Loucy (cell line): ENCODE measurements at regions not wholly inside any gene's neighbourhood (a gene's known extent, or its start where the extent isn't known, plus 50 kb on each side); places are given as distances from the start of the nearest gene placed in this dataset.

ENCODE experiments used
- H2AFZ ChIP-seq: fragments of 200-600 bp; sonication (generic); 2 replicates; pipeline ENCODE4 v1.6.0; 2016; ENCODE audit warnings: antibody characterized with exemption, mild to moderate bottlenecking, low read length, moderate library complexity
- H3F3A ChIP-seq: fragments of 200-600 bp; 2 replicates; pipeline ENCODE4 v1.6.0; 2016; ENCODE audit warnings: antibody characterized with exemption, low read depth, mild to moderate bottlenecking
- H3K27me3 ChIP-seq: fragments of 200-600 bp; sonication (generic); 2 replicates; pipeline ENCODE4 v1.6.1; 2014; ENCODE audit warnings: low read length, mild to moderate bottlenecking; ENCODE audit not compliant: insufficient read depth, poor library complexity, severe bottlenecking
- H3K36me3 ChIP-seq: fragments of 200-600 bp; sonication (generic); 2 replicates; pipeline ENCODE4 v1.6.1; 2016; ENCODE audit warnings: low read length; ENCODE audit not compliant: insufficient read depth
- H3K4me1 ChIP-seq: fragments of 200-600 bp; sonication (generic); 2 replicates; pipeline ENCODE4 v1.5.1; 2014; ENCODE audit warnings: low read length, mild to moderate bottlenecking; ENCODE audit not compliant: insufficient read depth, poor library complexity, severe bottlenecking
- H3K4me2 ChIP-seq: fragments of 200-600 bp; sonication (generic); 2 replicates; pipeline ENCODE4 v1.6.0; 2014; ENCODE audit warnings: antibody characterized with exemption, low read length, low read depth, mild to moderate bottlenecking; ENCODE audit not compliant: poor library complexity, severe bottlenecking
- H3K4me3 ChIP-seq: fragments of 200-600 bp; sonication (generic); 2 replicates; pipeline ENCODE4 v1.5.1; 2014; ENCODE audit warnings: low read length, mild to moderate bottlenecking, mixed read lengths; ENCODE audit not compliant: poor library complexity, severe bottlenecking
- H3K79me2 ChIP-seq: fragments of 200-600 bp; sonication (generic); 2 replicates; pipeline ENCODE4 v1.6.1; 2014; ENCODE audit warnings: low read length; ENCODE audit not compliant: insufficient read depth
- H3K9ac ChIP-seq: fragments of 200-600 bp; sonication (generic); 2 replicates; pipeline ENCODE4 v1.6.0; 2014; ENCODE audit warnings: mild to moderate bottlenecking, low read depth, low read length, moderate library complexity; ENCODE audit not compliant: poor library complexity, severe bottlenecking
- H3K9me2 ChIP-seq: fragments of 200-600 bp; sonication (generic); replicated peaks from 2 replicates; pipeline ENCODE4 v1.6.1; 2016; ENCODE audit warnings: low read depth, low read length, mixed read lengths
- H3K9me3 ChIP-seq: fragments of 200-600 bp; sonication (generic); 2 replicates; pipeline ENCODE4 v1.6.1; 2014; ENCODE audit warnings: mild to moderate bottlenecking, antibody characterized with exemption, low read length, low read depth; ENCODE audit not compliant: insufficient read depth
- H4K20me1 ChIP-seq: fragments of 200-600 bp; sonication (generic); 2 replicates; pipeline ENCODE4 v1.6.0; 2014; ENCODE audit warnings: antibody characterized with exemption, low read length, mild to moderate bottlenecking; ENCODE audit not compliant: insufficient read depth, poor library complexity, severe bottlenecking
- CTCF ChIP-seq: fragments of 200-600 bp; sonication (generic); conservative IDR thresholded peaks from 2 replicates; pipeline ENCODE4 v1.5.1; 2014; ENCODE audit warnings: mild to moderate bottlenecking, antibody characterized with exemption, low read length
- EZH2phosphoT487 ChIP-seq: fragments of 200-600 bp; IDR thresholded peaks from 2 replicates; pipeline ENCODE4 v1.6.1; 2018; ENCODE audit warnings: antibody characterized with exemption, mild to moderate bottlenecking, moderate library complexity, borderline replicate concordance

DNA sequence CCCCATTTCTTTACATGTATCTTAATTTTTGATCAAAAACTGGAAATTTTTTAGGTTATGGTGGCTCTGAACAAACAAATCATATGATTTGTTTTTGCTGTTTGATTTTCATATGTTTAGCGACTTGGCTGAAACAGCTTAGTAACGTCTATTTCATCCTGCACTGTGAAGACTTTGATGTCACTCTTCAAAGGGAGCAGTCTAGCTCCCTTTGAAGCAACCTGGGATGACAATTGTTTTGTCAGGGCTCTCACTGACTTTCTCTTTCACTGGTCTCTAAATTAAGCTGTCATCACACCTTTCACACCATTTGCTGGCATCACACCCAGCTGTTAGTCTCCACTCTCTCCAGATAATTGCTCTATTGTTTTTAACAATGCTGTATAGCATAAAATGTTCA lies 896.9 kb downstream of the IGSF11 start:
- no peak overlapping the region for H3K9ac ChIP-seq
- no peaks in the 10 kb centered on the region for H3K9me2 ChIP-seq
- H3K36me3 ChIP-seq: no peaks in the 10 kb centered on the region
- no peak overlapping the region for H2AFZ ChIP-seq
- H3K4me3 ChIP-seq: no peak overlapping the region
- H3K4me1 ChIP-seq: no peaks in the 10 kb centered on the region
- H3K27me3 ChIP-seq: no peaks in the 10 kb centered on the region
- H3F3A ChIP-seq: no peaks in the 10 kb centered on the region
- H3K9me3 ChIP-seq: no peaks in the 10 kb centered on the region
- H3K4me2 ChIP-seq: no peak overlapping the region
- H4K20me1 ChIP-seq: no peaks in the 10 kb centered on the region
- no peak for TF ChIP-seq CTCF
- TF ChIP-seq EZH2phosphoT487: no peak
- no peaks in the 10 kb centered on the region for H3K79me2 ChIP-seq

- no peaks in the 10 kb centered on the region for H4K20me1 ChIP-seq
Measured at GRCh38 chr3:118144919-118145318, 889.7 kb downstream of the IGSF11 start.

GRCh38 chr3:118146658-118147375 lies 887.8 kb downstream of the IGSF11 start:
- Histone ChIP-seq H3K9me3 (no peaks in the 10 kb centered on the region), H3K9me2 (no peaks in the 10 kb centered on the region), H3K27me3 (no peaks in the 10 kb centered on the region), H3K79me2 (no peaks in the 10 kb centered on the region), H3K4me1 (no peaks in the 10 kb centered on the region), H3F3A (no peaks in the 10 kb centered on the region), H3K4me2 (no peak overlapping the region), H3K36me3 (no peaks in the 10 kb centered on the region), H3K9ac (no peak overlapping the region), H4K20me1 (no peaks in the 10 kb centered on the region), H3K4me3 (no peak overlapping the region), H2AFZ (no peak overlapping the region)
- no peak for TF ChIP-seq EZH2phosphoT487
- no peak for TF ChIP-seq CTCF

More at GRCh38 chr3:118144919-118145318, 889.7 kb downstream of the IGSF11 start:
- Histone ChIP-seq H3K4me2 (no peak overlapping the region), H3K9me2 (no peaks in the 10 kb centered on the region), H3K4me3 (no peak overlapping the region), H3K27me3 (no peaks in the 10 kb centered on the region), H3K9me3 (no peaks in the 10 kb centered on the region), H3K4me1 (no peaks in the 10 kb centered on the region), H3K79me2 (no peaks in the 10 kb centered on the region), H3K9ac (no peak overlapping the region), H3F3A (no peaks in the 10 kb centered on the region), H2AFZ (no peak overlapping the region), H3K36me3 (no peaks in the 10 kb centered on the region)
- TF ChIP-seq CTCF (no peak), EZH2phosphoT487 (no peak)
